SIG-M5 treated with dmso at 0.1 percent for 504 hours (cell line): ENCODE measurements at regions not wholly inside any gene's neighbourhood (a gene's known extent, or its start where the extent isn't known, plus 50 kb on each side); places are given as distances from the start of the nearest gene placed in this dataset.
"Not testable (repeated sequence)": the region's sequence is repeated elsewhere in the genome, so short reads cannot be mapped to it uniquely, and the experiment has no call there.

Experiments used
- DNase-seq: peaks from one replicate; lab custom pipeline; 2025; ENCODE audit not compliant: unreplicated experiment; lab: John Stamatoyannopoulos, UW

DNA sequence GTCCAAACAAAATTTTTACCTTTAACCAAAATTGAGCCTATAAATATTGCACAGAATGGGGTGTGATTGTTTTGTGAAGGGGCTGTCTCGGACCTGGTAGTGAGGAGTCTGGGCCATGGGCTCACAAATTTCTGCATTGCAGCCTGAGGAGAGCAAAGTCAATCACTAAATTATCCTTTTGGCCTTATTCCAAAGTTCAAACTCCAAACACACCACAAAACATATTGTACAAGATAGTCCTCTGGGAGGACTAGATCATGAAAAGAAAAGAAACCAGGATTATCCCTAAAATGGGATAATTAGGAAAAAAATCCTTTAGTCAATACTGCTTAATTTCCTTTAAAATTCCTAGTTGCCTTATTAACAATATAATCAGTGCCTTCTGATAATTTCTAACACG is 115.5 kb downstream of the BUB3 start:
- no peak for DNase-seq

DNA sequence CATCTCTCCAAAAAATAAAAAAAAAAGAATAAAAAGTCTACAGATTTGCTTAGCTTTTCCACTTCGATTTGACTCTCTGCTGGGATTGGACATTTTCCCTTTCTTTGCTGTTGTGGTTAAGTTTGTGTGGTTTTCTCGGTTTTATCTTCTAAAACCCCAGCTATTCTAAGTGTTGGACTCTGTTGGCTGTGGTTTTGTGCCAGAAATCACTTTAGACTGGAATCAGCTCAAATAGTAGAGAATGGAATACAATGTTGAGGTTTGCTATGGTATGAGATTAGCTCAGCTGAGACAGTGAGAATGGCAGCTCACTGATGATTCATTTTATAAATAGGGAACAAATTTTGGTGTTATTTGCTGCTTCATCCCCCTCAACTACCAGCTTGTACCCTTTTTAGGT is 116.0 kb downstream of the BUB3 start:
- no peak for DNase-seq

DNA sequence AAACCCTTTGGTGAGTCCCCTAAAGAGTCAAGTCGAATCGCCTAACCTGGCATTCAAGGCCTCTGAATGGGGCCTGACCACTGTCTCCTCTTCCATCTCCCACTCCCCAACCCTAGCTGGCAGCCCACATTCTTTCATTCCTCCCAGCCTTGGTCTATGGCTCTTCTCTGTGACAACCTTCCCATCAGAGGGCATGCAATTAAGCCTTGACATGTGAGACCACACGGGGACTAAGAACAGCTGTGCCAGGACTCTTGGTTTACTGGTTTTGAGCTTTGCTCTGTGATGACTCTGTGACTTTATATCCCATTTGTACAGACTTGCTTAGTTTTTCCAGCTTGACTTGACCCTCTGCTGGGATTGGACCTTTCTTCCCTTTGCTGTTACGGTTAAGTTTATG is 116.6 kb downstream of the BUB3 start:
- no peak for DNase-seq

DNA sequence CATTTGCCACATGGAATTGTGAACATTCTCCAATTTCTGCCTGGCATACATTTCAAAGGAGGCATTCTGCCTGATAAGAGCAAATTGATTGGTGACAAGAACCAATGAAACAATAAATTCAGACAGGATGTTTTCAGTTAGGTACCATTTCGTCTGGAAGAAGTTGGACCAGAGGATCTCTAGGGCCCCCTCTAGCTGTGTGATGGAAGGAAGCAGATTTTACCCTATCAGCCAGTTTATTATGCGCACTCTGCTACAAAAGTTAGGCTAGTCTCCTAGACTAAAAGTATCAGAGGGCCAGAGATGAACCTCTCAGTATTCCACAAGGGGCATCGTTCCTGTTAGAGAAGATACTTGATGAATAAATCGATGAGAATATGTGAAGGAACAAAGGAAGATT is 118.0 kb downstream of the BUB3 start:
- no peak for DNase-seq

DNA sequence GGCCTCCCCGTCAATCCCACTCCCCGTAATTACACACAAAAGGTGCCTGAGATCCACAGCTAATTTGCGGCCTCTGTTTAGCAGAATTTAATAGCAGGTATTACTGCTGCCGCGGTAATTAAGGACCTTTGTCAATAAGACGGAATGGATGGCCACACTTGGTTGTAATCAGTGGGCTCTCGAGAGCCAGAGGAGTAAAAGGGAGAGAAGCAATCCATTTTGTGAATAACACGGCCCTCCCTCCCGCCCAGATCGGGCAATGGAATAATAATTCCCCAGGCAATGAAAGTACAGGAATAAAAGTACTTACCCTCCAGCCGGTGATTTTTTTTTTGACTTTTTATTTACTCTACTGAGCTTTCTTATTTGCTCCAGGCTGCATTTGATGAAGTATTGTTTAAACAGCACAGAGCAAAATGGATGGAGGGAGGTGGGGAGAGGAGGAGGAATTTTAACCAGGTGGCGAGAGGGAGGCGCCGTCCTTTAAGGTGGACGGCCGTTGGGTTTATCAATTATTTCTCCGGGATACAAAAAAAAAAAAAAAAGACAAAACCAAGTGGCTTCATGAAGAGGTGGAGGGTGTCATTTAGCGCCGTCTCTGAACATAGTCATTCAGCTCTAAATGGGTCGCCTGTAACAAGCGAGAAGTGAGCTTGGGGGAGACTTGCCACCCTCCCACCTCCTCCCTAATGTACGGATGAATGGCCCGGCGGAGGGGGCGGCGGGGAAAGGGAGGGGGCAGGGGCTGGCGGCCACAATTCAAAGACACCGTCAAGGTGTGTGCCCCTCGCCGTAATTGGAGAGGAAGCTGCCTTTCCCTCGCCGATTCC is 120.3 kb downstream of the BUB3 start:
- DNase-seq, result no peak

- DNase-seq, result no peak
Measured at GRCh38 chr10:123275136-123275564, 120.9 kb downstream of the BUB3 start.

- no peak for DNase-seq
Measured at GRCh38 chr10:123278445-123278844, 124.2 kb downstream of the BUB3 start.

DNA sequence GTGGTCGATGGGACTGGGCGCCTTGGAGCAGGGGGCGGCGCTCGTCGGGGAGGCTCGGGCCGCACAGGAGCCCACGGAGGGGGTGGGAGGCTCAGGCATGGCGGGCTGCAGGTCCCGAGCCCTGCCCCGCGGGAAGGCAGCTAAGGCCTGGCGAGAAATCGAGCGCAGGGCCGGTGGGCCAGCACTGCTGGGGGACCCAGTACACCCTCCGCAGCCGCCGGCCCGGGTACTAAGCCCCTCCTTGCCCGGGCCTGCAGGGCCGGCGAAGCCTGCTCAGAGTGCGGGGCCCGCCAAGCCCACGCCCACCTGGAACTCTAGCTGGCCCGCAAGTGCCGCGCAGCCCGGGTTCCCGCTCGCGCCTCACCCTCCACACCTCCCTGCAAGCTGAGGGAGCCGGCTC is 129.2 kb downstream of the BUB3 start:
- DNase-seq, result not testable (repeated sequence)

- DNase-seq, result no peak
Measured at GRCh38 chr10:123284022-123284421, 129.8 kb downstream of the BUB3 start.

GRCh38 chr10:123287594-123288247 is 133.5 kb downstream of the BUB3 start:
- no peak for DNase-seq

DNA sequence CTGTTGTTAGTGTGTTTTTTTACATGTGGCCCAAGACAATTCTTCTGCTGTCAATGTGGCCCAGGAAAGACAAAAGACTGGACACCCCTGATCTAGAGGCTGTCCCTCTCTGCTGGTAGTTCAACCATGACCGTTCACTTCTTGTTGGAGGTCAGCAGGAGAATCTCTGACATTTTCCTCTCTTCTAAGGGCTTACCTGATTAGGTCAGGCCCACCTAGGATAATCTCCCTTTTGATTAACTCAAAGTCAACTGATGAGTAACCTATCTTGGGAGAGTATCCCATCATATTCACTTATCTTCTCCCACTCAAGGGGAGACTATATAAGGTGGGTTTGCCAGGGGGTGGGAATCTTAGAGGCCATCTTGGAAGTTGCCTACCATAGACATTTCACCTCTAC is 135.2 kb downstream of the BUB3 start:
- no peak for DNase-seq

DNA sequence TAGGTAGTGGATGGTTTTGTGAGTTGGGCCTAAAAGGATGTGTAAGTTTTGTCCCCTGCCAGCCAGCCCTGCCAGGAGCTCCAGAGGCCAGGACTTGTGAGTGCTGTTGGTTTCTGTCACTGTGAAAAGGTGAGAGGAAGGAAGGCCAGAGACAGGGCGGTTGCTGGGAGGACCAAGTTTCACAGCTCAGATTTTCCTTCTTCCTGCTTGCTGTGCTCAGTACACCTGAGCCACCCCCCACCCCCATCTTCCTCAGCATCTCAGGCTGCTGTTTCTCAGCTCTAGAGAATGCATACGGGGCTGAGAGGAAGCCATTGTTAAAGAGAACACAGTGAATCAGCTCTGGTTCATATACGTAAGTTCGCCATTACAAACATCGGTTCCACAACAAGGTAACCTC is 139.9 kb downstream of the BUB3 start:
- DNase-seq, result no peak

GRCh38 chr10:123294886-123295285 is 140.7 kb downstream of the BUB3 start:
- DNase-seq, result no peak

- DNase-seq, result no peak
Measured at GRCh38 chr10:123295644-123296043, 141.4 kb downstream of the BUB3 start.

DNA sequence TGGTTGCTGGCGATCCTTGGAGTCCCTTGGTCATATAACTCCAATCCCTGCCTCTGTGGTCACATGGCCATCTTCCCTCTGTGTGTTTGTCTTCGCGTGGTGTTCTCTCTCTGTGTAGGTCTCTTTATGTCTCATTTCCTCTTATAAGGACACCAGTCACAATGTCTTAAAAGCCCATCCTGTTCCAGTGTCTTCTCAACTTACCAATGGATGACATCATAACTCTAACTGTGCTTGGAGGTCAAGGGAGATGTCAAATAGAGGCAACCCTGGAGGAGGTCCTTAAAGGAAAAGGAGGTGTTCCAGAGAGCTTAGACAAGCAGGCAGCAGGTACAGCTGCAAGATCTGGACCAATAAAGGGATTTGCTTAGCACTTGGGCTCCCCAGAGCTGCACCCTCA is 143.0 kb downstream of the BUB3 start:
- DNase-seq, result no peak

GRCh38 chr10:123298583-123298982 is 144.4 kb downstream of the BUB3 start:
- no peak for DNase-seq

- DNase-seq, result no peak
Measured at GRCh38 chr10:123299598-123299997, 145.4 kb downstream of the BUB3 start.

GRCh38 chr10:123301077-123301857 is 147.1 kb downstream of the BUB3 start:
- DNase-seq, result no peak

- DNase-seq, result no peak
Measured at GRCh38 chr10:123303581-123304337, 149.6 kb downstream of the BUB3 start.

GRCh38 chr10:123305671-123306070 is 151.5 kb downstream of the BUB3 start:
- no peak for DNase-seq

- no peak for DNase-seq
Measured at GRCh38 chr10:123306290-123306689, 152.1 kb downstream of the BUB3 start.
